ENCODE measurements at regions not wholly inside any gene's neighbourhood (a gene's known extent, or its start where the extent isn't known, plus 50 kb on each side); places are given as distances from the start of the nearest gene placed in this dataset.

DNA sequence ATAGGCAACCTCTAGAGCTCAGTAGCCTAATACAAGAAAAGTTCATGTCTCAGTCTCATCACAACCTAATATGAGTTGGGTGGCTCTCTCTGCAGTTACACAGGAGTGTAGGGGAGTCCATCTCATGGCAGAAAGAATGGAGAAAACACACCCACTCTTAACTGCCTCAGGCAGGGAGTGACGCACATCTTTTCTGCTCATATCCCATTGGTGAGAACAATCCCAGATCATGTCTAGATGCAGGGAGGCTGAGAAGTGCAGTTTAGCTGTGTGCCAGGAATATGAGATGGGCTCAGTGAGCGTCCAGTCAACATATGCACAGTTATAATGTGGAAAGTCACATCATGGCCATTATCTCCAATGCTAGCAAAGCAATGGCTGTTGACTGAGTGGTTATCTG, 59.3 kb upstream of the KCNA5 start:
- peaks cover 78% of the 10 kb centered on the region for H3K27me3 ChIP-seq (ENCODE audit: insufficient read depth, low read length)
- no peak for DNase-seq (ENCODE audit: low read depth, low spot score)
- TF ChIP-seq ELF1 (IDR thresholded peaks at IDR 0.05; ENCODE audit: borderline replicate concordance, low read depth), result no peak
- no peak for TF ChIP-seq CBX3 (IDR thresholded peaks at IDR 0.05; ENCODE audit: low read depth)
- no peak for TF ChIP-seq SP1 (IDR thresholded peaks at IDR 0.05; ENCODE audit: low read depth)
- no peak for TF ChIP-seq EZH2phosphoT487 (IDR thresholded peaks at IDR 0.05; ENCODE audit: borderline replicate concordance)
- no peak for TF ChIP-seq YY1 (IDR thresholded peaks at IDR 0.05; ENCODE audit: extremely low read depth, insufficient replicate concordance, low read depth, low read length)
- TF ChIP-seq RAD21 (IDR thresholded peaks at IDR 0.05; ENCODE audit: low read depth), result no peak
- no peak for TF ChIP-seq ATF3 (IDR thresholded peaks at IDR 0.05)
- no peak for TF ChIP-seq SRF (IDR thresholded peaks at IDR 0.05; ENCODE audit: low read depth)
- TF ChIP-seq ZBTB33 (IDR thresholded peaks at IDR 0.05; ENCODE audit: extremely low read depth, insufficient replicate concordance, low read length), result no peak
- TF ChIP-seq POLR2AphosphoS5 (IDR thresholded peaks at IDR 0.05; ENCODE audit: low read depth, low read length), result no peak
- no peak for TF ChIP-seq TCF7L2 (IDR thresholded peaks at IDR 0.05; ENCODE audit: borderline replicate concordance, extremely low read depth, insufficient read depth, insufficient read length)
- TF ChIP-seq, protein P1, sequence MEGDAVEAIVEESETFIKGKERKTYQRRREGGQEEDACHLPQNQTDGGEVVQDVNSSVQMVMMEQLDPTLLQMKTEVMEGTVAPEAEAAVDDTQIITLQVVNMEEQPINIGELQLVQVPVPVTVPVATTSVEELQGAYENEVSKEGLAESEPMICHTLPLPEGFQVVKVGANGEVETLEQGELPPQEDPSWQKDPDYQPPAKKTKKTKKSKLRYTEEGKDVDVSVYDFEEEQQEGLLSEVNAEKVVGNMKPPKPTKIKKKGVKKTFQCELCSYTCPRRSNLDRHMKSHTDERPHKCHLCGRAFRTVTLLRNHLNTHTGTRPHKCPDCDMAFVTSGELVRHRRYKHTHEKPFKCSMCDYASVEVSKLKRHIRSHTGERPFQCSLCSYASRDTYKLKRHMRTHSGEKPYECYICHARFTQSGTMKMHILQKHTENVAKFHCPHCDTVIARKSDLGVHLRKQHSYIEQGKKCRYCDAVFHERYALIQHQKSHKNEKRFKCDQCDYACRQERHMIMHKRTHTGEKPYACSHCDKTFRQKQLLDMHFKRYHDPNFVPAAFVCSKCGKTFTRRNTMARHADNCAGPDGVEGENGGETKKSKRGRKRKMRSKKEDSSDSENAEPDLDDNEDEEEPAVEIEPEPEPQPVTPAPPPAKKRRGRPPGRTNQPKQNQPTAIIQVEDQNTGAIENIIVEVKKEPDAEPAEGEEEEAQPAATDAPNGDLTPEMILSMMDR (IDR thresholded peaks at IDR 0.05 in 2 of 3, conservative IDR thresholded peaks at IDR 0.05 in 1 of 3; ENCODE audit: borderline replicate concordance in 1 of 3, insufficient read depth in 1 of 3, low read depth in 2 of 3, low read length in 2 of 3), result no peak
- no peak for TF ChIP-seq EZH2 (IDR thresholded peaks at IDR 0.05)
- no peak for TF ChIP-seq SIN3A (IDR thresholded peaks at IDR 0.05; ENCODE audit: low read depth)

More for the DNA sequence above, 59.3 kb upstream of the KCNA5 start:
- POLR2A ChIA-PET, result no interaction called here
- Histone ChIP-seq H3K4me1 (ENCODE audit: control insufficient read depth in 1 of 2, insufficient read depth in 2 of 2, low read length in 2 of 2) (no peaks in the 10 kb centered on the region), H3K9me3 (ENCODE audit: control insufficient read depth in 1 of 2, insufficient read depth in 1 of 2, low read depth in 1 of 2, low read length in 2 of 2) (no peaks in the 10 kb centered on the region), H3K36me3 (ENCODE audit: control insufficient read depth in 1 of 2, insufficient read depth in 2 of 2, low read length in 2 of 2) (no peaks in the 10 kb centered on the region), H4K20me1 (ENCODE audit: insufficient read depth) (no peaks in the 10 kb centered on the region), H3K4me2 (ENCODE audit: low read length) (no peak overlapping the region), H2AFZ (ENCODE audit: low read depth, low read length, poor library complexity, severe bottlenecking) (no peak overlapping the region), H3K9me2 (ENCODE audit: insufficient read depth) (no peaks in the 10 kb centered on the region), H3K9ac (ENCODE audit: low read length) (no peak overlapping the region), H3K79me2 (ENCODE audit: insufficient read depth, low read length) (no peaks in the 10 kb centered on the region), H3K4me3 (replicated peaks in 1 of 2; ENCODE audit: low read depth in 1 of 2, low read length in 2 of 2) (no peak overlapping the region), H3K27ac (ENCODE audit: low read depth, low read length) (no peak overlapping the region)
- RAD21 ChIA-PET (ENCODE audit: low non-redundant PET in 1 of 2, low total read pairs in 2 of 2, uncharacterized antibody in 2 of 2, unreplicated experiment in 2 of 2), result no interaction called here
- BruUV-seq (replicated peaks), result no TSS peak
- no peak for ATAC-seq
- intact Hi-C loops (cut with micrococcal nuclease), result no loop called here
- CTCF ChIA-PET, result interaction anchor here (1.7 kb wide), 1 partner anchor 129 kb away, joined by 4 read pairs; no protein-coding TSS in a partner anchor

Measured in HCT116 (cell line).